GM21423 (cell line): ENCODE measurements at regions not wholly inside any gene's neighbourhood (a gene's known extent, or its start where the extent isn't known, plus 50 kb on each side); places are given as distances from the start of the nearest gene placed in this dataset.

Source experiments
- ATAC-seq: cut with Tn5 transposase; IDR thresholded peaks from one replicate; pipeline ENCODE4 v1.9.1; 2021; ENCODE audit warnings: mild to moderate bottlenecking, moderate library complexity; ENCODE audit not compliant: unreplicated experiment

DNA sequence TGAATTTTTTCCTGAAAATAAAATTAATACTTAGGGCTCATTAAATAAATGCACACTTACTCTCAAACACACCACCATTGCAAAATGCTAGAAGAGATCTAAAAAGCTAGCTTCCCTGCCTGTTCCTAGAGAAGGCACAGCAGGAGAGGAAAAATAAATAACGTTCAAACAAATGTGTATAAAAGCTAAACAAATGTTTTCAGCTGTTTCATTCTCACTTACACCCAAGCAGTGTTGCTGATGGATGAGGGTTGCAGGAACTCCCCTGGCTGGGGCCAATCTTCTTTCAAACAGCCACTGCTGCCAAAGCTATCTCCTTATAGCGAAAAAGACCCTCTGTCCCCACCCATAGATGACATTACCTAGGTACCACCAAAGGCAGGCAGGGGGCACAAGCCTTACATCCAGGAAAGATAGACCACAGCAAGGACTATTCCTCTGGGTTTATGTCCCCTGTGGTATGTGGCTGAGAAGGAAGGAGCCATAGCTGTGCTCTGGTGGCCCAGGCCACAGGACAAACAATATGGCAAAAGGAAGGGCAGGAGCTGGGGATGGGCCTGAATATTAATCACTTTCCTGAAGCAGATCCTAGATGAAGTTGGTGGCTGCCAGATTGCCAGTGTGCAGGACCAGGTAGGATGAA is 214.6 kb downstream of the TTC32 start:
- no peak for ATAC-seq

DNA sequence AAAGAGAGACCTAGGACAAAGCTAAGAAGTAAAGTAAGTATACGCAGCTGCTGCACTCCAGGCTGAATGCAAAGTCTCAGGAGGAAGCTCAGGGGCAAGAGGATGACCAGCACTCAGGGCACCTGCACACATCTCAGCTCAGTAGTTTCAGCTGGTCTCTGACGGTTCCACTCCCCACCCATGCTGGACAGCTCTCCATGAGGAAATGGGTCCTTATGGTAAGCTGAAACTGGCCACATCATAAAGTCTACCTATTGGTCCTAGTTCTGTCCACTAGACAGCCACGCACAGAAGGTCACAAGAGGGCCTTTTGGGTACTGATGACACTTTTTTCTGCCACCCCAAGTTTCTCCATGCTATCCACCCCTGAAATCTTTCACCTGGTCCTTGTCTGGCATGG is 215.3 kb downstream of the TTC32 start:
- ATAC-seq = no peak

DNA sequence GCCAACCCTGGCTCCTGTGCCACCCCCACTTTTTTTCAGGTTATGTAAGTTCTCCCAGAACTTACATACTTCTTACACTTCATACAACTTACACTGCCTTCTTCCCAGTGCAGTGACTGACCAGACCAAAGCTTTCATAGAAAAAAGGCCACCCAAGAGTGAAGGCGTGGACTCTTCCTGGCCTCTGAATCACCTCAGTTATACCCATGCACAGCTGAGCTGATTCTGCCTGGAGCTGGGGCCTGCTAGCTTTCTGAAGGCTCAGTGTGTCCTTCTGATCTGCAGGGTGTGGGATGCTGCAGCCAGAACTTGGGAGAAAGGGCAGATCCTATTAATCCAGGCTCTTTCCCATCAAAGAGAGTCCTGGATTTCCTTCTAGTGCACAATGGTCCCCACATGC is 216.1 kb downstream of the TTC32 start:
- ATAC-seq = no peak

DNA sequence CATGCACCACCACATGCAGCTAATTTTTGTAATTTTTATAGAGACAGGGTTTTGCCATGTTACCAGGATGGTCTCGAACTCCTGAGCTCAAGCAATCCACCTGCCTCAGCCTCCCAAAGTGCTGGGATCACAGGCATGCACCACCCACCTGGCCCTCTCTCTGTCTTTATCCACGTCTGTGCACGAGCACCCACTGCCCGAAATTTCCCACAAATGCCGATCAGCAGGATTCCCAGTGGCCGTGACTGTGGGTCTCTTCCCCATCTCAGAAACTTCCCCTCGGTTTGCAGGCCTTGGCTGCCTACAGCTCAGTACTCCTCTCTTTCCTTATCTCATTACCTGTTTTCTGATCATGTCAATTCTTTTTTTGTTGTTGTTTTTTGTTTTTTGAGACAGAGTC is 217.3 kb downstream of the TTC32 start:
- ATAC-seq = no peak

DNA sequence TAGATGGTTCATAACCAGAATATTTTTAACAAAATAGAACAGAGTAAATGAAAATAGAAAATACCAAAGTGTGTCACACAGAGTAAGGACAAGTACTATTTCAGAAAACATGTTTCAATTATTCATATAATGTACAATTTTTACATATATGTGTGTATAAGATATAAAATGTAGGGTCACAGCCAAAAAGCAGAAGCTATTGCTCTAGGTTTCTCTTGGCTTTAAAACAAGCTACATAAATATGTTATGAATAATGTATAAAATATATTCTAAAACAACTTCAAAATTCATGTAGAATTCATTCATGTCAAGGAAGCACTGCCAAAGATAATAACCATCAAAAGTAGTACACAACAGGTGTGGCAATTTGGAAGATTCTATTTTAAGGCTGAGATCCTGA is 218.2 kb downstream of the TTC32 start:
- no peak for ATAC-seq

DNA sequence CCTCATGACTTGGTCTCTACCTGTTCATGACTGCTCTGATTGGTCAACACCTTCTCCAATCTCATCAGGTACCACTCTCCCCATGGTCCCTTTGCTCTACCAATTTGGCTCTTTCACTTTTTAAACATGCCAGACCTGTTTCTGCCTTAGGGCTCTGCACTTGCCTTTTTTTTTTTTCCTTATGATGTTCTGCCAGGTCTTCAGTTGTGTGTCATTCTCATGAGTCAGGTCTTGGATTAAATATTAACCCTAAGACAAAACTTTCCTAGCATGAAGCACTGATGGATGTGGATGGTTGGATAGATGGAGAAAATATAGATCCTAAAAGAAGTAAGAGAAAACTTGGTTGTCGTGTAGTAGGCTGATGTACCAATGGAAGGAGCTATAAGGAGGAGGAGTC is 219.3 kb downstream of the TTC32 start:
- ATAC-seq = no peak

DNA sequence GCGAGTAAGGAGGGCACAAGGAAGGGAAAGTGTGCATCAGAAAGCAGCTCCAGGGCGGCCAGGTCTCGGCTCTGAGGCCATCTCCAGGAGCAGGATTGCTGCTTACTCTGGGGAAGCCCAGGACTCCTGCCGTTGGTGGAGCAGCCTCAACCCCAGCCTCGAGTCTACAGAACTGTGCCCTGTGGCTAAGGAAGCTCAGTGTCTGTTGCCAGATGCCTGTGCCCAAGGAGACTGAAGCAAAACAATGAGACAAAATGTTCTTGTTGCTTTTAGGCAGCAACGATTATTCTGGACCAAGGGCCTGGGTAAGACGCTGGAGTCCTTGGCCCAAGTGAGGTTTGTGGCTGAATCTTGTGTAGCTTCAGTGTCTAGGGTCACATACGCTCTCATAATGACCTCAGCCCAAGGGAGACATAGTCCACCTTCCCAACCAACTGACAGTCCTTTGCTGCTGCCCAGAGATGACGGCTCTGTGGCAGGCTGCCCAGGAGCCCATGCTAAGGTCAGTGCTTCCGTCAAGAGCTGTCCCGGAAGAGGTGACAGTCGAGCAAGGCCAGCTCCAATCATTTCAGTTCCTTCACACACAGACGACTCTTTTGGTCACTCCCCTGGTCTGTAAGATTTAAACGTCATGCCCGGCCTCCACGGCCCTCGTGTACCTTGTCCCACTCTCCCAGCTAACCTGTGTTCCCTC is 223.8 kb downstream of the TTC32 start:
- no peak for ATAC-seq

DNA sequence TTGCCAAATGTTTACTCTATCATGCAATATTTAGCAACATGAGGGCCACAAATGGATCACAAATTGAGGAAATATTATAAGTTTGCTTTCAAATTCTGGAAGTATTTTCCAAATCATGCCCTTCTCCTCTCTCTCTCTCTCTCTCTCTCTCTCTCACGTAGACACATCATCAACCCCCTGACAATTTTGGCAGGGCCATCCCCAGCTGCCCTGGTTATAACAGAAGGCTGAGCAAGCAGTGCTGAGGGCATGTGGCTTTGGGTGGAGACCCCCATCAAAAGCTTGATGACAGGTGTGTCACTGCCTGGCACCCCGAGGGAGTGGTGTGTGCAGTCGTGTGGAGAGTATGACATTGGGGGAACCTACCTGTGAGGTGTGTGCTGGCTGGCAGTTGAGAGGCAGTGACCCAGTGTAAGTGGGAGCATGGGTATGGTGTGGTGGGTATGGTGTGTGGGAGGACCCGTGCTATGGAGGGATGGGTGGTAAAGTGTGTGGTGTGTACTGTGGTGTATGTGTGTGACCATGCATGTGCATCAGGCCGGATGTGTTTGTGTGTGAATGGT is 224.5 kb downstream of the TTC32 start:
- ATAC-seq = no peak

DNA sequence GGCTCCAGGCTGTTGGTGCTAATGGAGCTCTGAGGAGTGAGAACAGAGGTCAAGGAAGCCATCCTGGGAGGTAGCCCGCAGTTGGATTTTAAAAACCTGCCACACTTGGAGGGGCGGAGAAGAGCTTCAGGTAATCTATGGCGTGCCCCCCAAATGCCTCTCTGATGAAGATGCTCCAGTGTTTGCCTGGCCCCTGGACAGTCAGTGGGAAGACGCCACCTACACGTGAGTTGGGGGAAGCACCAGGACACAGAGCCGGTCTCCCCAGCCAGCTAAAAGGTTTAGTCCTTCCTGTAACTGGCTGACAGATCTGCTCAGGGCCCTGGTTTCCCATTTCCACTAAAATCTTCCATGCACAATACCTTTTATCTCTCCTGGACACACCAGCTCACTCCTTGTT is 225.0 kb downstream of the TTC32 start:
- ATAC-seq = no peak

DNA sequence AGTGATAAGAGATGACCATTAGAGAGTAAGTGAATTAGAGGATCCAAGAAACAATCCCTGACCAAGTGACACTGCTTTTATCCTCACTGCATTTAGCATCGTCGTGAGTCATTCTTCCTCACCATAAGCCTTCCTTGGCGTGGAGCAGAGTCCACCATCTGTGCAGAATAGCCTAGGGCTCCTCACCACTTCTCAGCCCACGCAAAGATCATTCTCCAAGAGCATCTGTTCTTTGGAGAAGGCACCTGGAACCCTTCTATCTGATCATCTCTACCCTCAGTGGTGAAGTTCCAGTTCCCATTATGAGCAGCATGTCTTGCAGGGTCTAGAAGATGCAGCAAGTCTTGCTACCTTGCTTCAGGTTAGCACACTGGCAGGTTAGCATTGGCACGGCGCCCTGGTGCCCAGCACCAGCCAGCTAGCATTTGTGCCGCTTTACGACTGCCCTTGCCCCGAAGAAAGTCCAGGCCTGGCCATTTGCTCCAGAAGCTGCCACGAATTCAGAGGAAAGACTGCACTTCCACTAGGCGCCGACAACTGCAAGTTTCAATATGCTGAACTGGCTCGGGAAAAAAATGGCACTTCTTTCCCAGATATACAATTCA is 225.8 kb downstream of the TTC32 start:
- no peak for ATAC-seq

DNA sequence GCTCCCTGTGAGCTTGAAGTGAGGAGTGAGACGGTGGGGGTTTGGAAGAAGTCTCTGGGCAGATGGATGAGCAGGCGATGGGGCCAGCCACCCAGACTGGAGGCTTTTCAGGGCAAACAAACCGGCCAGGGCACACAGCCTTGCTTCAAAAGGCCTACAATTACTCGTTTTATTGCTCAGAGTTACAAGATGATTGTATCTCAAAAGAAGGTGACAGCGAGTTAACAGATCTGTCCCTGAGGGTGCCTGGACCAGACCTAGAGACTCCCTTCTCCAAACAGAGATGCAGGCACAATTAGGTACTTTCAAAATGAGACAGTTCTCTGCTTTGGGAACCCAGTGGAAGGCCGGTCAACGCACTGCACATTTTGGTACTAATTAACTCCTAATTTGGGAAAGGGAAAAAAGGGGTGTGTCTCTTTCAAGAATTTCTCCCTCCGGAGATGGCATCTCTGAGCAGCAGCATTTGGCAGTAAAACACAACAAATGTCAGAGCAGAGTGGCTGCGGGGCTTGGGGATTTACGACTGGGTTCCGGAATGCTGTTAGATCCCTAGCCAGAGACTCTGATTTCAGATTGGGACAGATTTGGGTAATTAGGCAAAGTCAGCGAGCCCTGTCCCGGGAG is 226.7 kb downstream of the TTC32 start:
- ATAC-seq = no peak

DNA sequence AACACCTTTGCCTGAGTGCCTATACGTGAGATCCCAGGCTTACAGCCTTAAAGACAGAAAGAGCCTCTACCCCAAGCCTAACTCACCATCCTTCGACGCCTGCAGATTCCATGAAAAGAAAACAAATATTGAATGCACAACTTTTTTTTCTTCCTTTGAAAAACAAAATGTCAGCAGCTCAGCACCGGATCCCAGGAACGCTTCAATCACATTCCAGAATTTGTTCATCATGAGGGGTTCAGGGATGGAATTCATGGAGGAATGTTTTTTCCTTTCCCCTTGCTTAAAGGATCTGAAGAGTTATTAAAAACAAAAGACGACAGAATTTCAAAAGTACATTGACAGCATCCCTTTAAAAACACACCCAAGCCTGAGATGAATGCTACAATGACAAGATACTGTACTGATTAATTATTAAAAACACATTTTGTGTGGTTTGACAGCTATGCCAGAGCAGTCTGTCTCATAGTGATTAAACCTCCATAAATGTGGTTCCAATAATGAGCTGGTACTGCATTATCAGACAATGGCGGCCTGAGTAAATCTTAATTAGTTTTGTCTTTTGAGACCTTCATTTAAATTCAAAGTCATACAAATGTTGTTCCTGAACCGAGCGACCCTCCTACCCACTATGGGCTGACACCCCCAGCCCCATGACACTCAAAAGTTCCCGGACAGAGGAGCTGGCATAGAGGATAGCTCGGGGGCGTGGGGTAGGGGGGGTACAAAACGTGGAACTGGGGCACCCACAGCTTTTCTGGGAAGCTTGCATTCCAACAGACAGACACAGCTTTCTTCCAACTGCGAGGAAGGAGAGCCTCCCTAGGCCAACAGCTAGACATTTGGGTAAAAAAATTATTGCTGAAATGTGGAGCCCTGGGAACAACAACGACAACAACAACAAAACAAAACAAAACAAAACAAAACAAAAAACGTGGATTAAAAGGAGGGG is 227.5 kb downstream of the TTC32 start:
- no peak for ATAC-seq

DNA sequence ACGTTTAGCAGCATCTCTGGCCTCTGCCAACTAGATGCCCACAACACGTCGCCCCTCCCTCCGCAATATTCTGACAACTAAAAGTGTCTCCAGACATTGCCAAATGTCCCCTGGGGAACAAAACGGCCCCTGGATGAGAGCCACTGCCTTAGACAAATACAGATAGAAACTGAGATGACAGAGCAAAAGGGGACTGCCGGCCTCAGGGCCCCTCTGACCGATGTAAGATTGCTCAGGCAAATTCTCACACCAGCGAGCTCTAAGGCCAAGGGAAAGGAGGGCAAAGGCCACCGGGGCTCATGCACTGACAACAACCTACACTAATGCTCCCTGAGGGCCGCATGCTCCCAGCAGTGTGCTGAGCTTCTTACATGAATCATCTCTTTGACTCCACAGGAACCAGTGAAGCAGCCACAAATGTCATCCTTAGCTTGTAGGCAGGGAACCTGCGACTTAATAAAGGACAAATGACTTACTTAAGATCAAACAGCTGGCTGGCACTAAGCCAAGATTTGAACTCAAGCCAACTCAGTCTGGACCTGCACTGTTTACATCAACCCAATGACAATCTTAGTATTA is 228.5 kb downstream of the TTC32 start:
- no peak for ATAC-seq

DNA sequence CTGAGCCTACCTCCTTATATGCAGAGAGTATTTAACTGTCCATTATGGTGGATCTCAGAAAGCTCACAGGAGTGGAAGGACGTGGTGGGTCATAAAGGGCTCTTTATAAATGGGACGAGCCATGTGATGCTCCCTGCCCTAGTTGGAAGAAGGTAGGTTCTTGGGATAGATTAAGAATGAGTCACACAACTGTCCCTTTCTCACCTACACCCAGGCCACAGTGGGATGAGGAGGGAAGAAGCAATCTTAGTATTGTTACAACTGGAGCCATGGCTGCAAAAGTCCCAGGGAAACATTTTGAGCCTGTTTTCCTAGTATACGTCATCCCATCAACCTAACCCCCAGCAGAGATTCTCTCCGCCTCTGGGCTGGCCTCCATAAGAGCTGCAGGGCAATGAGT is 229.9 kb downstream of the TTC32 start:
- no peak for ATAC-seq

DNA sequence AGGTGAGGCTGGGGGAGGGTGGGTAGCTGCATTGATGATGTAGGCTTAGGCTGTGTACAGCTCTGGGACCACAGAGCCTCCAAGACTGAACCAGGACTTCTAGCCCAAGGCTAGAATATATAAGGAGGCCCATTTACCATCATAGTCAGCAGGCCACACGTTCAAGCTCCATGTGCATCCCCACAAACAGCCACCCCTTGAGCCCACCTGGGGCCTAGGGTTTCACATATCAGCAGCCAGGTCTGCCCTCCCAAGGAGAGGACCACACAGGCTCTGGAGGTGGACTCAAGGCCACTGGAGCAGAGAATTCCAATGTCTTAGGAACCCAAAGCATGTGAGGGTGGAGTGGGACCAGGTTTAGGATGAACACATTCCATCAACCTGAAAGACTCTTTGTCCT is 230.5 kb downstream of the TTC32 start:
- ATAC-seq = no peak

DNA sequence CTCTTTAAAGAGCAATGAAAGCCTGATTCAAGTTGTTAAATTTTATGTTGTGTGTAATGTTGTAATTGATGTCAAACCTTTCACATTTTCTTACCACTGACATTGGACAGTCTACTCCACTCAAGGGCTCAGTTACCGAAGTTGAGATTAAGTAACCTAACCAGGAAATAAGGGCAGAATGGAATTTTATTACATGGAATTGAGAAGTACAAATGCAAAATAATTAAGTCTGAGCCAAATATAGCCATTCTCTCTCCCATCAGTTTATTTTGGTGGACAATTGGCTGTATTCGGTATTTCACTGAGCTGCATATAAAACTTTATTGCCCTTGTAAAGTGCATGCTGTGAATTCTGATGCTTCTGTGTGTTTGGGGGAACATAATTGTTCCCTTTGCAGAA is 231.5 kb downstream of the TTC32 start:
- ATAC-seq = no peak

DNA sequence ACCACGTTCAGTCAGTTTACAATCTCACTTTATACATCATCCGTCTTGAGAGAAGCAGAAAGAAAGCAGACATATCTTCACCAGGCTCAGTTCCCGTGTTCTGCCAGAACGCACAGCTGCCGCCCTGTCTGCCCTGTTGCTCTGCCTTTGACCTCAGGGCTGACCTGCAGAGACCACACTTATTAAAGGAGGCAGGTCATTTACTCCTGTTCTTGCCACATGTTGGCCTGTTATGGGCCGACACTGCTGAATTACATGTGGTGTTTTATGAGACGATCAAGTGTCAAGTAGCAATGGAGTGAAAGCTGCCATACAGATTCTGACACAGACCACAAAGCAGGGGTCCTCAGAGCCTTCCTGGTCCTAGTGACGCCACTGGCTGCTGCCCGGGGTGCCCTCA is 232.2 kb downstream of the TTC32 start:
- ATAC-seq = no peak

DNA sequence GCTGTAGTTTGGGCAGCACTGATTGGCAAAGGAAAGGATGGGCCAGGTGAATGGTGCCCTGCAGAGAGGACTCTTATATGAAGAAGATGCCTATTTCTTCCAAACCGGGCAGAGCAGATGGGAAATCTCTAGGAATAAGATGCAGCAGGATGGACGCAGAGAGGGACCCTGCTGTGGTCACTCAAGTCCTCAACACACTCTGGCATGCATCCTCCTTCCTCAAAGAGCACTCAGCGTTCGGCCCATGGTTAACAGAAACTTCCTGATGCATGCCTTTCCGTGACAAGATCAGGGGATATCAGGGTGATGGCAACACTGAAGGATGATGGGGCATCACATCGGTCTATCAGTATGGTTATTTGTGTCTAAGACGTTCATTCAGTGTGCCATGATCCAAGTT is 232.7 kb downstream of the TTC32 start:
- ATAC-seq = no peak

DNA sequence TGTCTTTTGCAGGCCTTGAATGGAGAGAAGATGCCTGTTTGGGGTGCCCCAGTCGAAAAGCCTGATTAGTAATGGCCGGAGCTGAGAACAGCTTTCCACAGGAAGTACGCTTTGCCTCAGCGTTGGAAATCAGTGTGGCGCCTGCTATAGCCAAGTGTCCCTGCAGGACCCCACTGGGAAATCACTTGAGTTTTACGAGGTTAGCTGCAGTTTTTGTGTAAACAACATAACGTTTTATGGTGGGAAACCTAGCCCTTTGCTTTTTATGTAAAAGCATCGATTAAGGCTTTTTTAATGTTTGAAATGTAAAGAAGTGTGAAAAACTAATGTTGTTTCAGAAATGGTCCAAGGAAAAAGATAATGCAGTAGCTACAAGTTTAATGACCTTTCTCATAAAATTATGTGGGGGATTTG is 234.2 kb downstream of the TTC32 start:
- no peak for ATAC-seq

DNA sequence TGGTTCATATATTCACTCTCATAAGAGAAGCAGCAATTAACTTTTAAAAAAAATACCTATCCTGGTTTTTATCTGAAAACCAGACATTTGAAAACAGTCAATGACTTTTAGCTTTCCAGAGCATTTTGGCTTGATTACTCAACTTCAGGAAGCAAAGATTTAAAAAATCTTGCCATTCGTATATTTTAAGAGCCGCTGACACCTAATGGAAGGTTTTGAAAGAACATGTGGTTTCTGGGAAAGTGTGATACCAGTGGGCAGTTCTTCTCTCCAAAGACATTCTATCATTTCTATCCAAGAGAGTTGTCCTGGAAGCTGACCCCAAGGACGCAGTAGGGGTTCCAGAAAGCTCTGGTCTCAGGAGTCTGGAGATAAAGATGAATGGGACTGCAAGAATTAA is 234.7 kb downstream of the TTC32 start:
- no peak for ATAC-seq
